ENCODE measurements at regions not wholly inside any gene's neighbourhood (a gene's known extent, or its start where the extent isn't known, plus 50 kb on each side); places are given as distances from the start of the nearest gene placed in this dataset.

DNA sequence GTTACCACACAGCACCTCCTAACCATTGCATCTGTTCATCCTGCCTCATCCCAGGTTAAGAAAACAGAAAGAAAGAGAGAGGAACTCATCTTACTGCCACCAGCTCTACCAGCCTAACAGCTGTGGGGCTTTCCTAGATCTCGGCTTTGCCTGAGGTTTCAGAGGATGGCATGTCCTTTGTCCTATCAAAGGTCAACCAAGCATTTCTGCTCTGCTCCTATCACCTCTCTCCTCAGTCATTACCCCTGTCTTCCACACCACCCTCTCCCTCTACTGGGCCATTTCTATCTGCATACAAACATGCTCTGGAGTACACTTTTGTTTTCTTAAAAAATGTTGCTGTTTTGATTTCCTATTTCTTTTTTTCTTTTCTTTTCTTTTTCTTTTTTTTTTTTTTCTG lies 393.3 kb downstream of the IRS2 start:
- no peak overlapping the region for H3K27ac ChIP-seq
- TF ChIP-seq, protein P1, sequence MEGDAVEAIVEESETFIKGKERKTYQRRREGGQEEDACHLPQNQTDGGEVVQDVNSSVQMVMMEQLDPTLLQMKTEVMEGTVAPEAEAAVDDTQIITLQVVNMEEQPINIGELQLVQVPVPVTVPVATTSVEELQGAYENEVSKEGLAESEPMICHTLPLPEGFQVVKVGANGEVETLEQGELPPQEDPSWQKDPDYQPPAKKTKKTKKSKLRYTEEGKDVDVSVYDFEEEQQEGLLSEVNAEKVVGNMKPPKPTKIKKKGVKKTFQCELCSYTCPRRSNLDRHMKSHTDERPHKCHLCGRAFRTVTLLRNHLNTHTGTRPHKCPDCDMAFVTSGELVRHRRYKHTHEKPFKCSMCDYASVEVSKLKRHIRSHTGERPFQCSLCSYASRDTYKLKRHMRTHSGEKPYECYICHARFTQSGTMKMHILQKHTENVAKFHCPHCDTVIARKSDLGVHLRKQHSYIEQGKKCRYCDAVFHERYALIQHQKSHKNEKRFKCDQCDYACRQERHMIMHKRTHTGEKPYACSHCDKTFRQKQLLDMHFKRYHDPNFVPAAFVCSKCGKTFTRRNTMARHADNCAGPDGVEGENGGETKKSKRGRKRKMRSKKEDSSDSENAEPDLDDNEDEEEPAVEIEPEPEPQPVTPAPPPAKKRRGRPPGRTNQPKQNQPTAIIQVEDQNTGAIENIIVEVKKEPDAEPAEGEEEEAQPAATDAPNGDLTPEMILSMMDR (conservative IDR thresholded peaks at IDR 0.05), result no peak

DNA sequence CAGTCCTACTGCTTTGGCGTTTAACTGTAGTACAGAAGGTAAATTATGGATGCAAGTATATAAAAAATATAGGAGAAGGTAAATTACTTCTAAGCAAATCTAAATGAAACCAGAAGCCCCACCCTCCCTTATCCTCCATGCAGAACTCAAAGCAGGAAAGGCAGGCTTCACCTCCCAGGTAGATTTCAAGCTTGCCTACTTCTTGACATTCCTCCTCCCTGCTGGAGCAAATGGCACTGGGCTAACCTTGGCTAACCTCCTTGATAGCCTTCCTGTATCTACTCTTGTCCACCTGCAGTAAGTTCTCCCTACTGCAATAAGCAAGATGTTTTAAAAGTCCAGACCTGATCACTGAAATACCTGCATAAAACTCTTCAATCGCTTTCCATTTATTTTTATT lies 396.0 kb downstream of the IRS2 start:
- no peak overlapping the region for H3K27ac ChIP-seq
- TF ChIP-seq, protein P1 (conservative IDR thresholded peaks at IDR 0.05), result no peak

DNA sequence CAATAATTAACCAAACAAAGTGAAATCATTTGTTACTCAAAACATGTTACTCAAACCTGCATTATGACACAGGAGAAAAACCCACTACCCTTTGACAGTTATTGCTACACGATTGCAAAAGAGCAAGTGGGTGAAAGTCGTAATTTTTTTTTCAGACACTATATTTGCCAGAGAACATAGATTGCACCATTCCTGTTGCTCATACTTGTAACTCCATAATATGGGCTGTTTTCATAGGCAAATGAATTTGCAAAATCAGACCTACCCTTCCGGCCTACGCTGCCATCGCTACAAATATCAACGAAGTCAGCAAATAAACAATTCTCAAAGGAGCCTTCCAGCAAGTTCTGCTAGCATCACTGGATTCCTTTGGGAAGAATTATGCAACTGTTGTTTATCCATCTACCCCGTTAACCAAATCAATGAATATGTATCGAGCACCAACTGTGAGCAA lies 396.5 kb downstream of the IRS2 start:
- TF ChIP-seq, protein P1 (conservative IDR thresholded peaks at IDR 0.05), result no peak
- H3K27ac ChIP-seq, result no peak overlapping the region

DNA sequence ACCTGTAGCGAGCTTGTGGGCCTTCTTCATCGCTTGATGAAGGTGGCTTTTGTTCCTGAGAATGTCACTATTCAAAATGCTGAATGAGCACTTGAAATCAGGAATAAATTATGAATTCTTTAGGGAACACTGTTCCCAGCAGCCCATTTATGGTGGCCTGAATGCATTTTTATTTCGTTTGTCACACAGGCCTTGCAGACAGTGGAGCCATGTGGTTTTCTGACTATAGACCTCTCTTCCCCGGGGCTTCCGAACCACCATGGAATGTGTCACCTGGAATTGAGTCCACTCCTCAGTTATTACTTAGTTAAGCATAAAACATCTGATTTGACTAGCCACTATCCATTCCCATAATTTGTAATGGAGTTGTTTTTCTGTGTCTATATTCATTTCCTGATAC lies 396.9 kb downstream of the IRS2 start:
- TF ChIP-seq, protein P1 (conservative IDR thresholded peaks at IDR 0.05), result no peak
- no peak overlapping the region for H3K27ac ChIP-seq

DNA sequence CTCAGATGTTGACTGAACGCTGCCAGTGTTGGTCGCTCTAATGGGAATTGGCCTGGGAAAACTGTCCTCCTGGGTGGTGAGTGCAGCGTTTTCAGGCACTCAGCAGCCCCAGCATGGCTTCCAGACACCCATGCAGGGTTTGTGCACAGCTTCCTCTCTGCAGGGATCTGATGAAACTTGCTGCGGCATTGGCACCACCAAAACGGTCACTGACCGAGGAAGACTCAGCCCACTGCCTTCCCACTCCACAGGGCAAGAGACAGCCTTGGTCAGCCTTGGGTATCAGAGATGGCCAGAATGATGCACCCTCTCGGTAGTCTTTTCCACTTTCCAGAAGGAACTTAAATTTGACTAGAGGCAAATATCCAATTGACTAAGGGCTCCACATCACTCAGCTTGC lies 398.9 kb downstream of the IRS2 start:
- TF ChIP-seq, protein P1 (conservative IDR thresholded peaks at IDR 0.05), result no peak
- no peak overlapping the region for H3K27ac ChIP-seq

DNA sequence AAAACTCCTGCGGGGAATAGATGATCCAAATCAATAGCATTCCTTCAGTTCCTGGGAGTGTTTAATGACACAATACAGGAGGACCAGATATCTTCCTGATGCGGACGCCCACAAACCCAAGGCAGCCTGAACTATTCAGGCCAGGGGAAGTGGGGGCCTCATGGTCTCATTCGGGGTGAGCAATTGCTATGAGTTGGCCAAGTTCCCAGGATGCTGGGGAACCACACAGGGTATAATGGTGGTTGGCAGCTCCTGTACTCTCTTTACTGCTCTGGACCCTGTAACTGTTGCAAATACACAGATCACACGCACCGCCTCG lies 401.2 kb downstream of the IRS2 start:
- no peak overlapping the region for H3K27ac ChIP-seq
- TF ChIP-seq, protein P1 (conservative IDR thresholded peaks at IDR 0.05), result no peak

DNA sequence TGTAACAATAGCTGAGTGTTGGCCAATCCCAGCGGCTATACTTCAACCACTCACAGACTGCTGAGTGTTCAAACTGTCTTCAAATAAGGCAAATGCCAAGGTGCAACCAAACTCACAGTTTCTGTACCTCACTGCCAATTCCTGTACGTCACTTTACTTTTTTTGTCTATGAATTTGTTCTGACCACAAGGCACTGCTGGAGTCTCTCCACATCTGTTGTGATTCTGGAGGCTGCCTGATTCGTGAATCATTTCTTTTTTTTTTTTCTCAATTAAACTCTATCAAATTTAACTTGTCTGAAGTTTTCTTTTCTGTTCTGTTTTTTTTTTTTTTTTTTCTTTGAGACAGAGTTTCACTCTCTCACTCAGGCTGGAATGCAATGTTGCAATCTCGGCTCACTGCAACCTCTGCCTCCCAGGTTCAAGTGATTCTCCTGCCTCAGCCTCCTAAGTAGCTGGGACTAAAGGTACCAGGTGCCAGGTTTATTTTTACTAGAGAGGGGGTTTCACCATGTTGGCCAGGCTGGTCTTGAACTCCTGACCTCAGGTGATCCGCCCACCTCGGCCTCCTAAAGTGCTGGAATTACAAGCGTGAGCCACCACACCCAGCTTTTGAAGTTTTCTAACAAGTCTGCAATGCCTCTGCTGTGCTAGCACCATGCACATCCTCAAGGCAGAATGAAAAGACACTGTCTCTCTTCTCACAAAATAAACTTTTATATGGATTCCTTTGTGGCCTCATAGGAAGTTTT lies 401.7 kb downstream of the IRS2 start:
- H3K27ac ChIP-seq, result no peak overlapping the region
- TF ChIP-seq, protein P1 (conservative IDR thresholded peaks at IDR 0.05), result no peak
